ENCODE measurements at regions not wholly inside any gene's neighbourhood (a gene's known extent, or its start where the extent isn't known, plus 50 kb on each side); places are given as distances from the start of the nearest gene placed in this dataset.
A peak's percentile ranks its signal among the peaks of the same experiment; 100 is the strongest.

DNA sequence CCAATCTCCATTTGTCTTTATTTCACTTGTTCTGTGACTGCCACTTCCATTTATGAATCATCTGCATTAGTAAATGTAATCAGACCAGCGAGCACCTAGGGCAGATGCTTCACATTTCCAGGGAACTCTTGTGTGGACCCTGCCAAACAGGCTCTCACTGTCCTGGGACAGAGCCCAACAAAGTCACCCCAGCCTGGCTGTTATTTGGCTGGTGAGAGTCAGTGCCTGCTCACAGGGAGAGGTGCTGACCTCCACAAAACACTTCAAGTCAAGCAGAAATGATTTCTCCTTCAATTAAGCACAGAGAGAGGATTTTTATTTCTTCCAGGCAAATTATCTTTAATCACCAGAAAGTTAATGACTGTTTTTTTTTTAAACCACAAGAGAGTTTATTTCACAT, 568.0 kb downstream of the MTRR start:
- Histone ChIP-seq H3K27me3 (replicated peaks) (no peaks in the 10 kb centered on the region), H3K9me3 (replicated peaks) (no peaks in the 10 kb centered on the region), H3K36me3 (no peaks in the 10 kb centered on the region), H3K27ac (no peak overlapping the region), H3K4me1 (replicated peaks) (no peaks in the 10 kb centered on the region), H3K4me3 (no peak overlapping the region)
- no peak for DNase-seq (ENCODE audit: low read depth in 1 of 2, low spot score in 2 of 2)

DNA sequence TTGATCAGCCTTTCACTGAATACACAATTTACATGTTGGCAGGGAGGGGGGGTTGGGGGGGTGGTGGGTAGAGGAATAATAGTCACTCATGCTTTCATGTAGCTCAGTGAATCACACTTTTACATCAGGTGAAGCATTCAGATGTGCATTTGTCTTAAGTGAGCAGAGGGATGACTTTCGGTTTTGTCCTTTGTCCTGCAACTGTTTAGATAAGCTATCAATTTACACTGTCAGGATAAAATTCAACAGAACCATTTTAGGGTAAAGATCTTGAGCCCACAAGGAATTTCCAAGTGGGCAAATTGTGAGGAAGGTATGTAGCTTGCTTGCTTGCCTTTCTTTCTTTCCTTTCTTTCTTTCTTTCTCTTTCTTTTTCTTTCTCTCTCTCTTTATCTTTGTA, 576.2 kb downstream of the MTRR start:
- Histone ChIP-seq H3K27ac (no peak overlapping the region), H3K9me3 (replicated peaks) (peaks cover 3% of the 10 kb centered on the region), H3K4me1 (replicated peaks) (no peaks in the 10 kb centered on the region), H3K36me3 (no peaks in the 10 kb centered on the region), H3K27me3 (replicated peaks) (no peaks in the 10 kb centered on the region), H3K4me3 (no peak overlapping the region)
- no peak for DNase-seq (ENCODE audit: low read depth in 1 of 2, low spot score in 2 of 2)

DNA sequence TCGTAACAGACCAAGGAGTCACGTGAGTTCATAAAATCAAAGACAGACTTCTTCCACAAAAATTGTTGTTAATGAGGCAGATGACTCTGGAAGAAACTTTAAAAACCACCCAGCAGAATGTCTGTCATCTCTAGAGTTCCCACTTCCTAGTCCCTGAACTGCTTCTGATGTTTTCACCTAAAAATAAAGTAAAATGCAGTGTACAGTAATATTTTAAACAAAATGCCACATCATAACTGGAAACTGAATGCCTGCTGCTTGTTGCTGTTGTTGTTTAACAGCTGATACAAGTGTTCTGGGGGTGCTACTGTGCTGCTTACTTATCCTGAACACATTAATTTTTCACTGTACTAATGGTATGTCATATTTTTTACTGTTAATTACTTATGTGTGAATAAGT, 577.2 kb downstream of the MTRR start:
- H3K36me3 ChIP-seq = no peaks in the 10 kb centered on the region
- H3K27me3 ChIP-seq (replicated peaks) = no peaks in the 10 kb centered on the region
- no peak overlapping the region for H3K27ac ChIP-seq
- peaks cover 3% of the 10 kb centered on the region for H3K9me3 ChIP-seq (replicated peaks)
- DNase-seq (ENCODE audit: low read depth in 1 of 2, low spot score in 2 of 2) = no peak
- H3K4me3 ChIP-seq = no peak overlapping the region
- H3K4me1 ChIP-seq (replicated peaks) = no peaks in the 10 kb centered on the region

DNA sequence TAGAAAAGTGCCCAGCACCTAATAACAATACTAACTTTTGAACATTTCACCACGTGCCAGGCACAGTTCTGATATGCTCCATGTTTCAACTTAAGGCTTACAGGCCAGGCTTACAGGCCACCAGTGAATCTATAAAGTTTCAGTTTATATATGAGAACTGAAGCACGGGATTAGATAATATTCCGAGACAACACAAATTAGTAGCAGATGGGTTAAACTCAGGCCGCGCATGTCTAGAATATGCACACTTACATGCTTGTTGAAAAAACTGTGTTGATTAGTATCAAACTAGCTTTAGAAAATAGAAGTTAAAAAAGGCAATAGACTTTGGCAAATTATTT, 587.9 kb downstream of the MTRR start:
- Histone ChIP-seq H3K4me3 (peak overlapping the region; percentile 81; the same call in 1 of the 2 replicates), H3K36me3 (peaks cover 7% of the 10 kb centered on the region; the same call in 1 of the 2 replicates), H3K4me1 (replicated peaks) (peaks cover 6% of the 10 kb centered on the region), H3K27ac (peak overlapping the region; percentile 67), H3K9me3 (replicated peaks) (no peaks in the 10 kb centered on the region), H3K27me3 (replicated peaks) (no peaks in the 10 kb centered on the region)
- DNase-seq (ENCODE audit: low read depth in 1 of 2, low spot score in 2 of 2) = no peak

DNA sequence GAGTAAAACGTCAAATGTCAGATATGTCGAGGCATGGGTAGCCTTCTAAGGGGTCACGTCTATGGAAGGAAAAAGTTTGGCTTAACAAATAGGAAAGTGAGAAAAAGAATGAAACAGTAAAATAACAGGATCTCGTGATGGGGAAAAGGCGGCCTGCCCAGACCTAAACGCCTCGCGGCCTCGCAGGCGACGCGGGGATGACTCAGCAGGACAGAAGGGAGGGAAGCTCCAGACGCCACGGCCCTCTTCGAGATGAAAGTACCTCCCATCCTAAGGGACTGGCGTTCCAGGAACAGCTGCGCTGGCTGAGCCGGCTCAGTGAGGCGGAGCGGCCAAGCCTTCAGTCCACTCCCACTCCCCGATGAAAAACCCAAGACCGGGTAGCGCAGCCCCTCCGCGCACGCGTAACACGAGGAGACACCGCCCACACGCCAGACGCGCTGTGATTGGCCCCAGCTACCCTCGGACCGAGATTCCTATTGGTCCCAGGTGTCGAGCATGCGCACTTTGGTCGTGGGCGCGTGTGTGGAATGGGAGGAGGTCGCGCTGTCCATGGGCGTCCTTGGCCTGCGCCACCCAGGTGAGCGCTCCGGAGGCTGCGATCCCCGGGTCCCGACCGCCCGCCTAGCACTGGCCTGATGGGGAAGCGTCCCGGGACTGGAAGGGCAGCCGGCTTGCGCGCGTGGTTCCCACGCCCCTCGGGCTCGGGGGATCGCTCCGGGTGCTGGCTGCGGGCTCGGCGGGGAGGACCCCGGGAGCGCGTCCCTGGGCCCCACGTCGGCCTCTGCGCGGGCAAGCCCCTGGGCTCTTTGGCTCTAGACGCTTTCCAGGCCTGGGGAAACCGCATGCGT, 588.5 kb downstream of the MTRR start:
- Histone ChIP-seq H3K27ac (peak overlapping the region; percentile 67), H3K27me3 (replicated peaks) (no peaks in the 10 kb centered on the region), H3K36me3 (peaks cover 7% of the 10 kb centered on the region; the same call in 1 of the 2 replicates), H3K9me3 (replicated peaks) (no peaks in the 10 kb centered on the region), H3K4me1 (replicated peaks) (peaks cover 6% of the 10 kb centered on the region), H3K4me3 (peak overlapping the region; percentile 81)
- peak; percentile 89 to 93 for DNase-seq (ENCODE audit: low read depth in 1 of 2, low spot score in 2 of 2)

DNA sequence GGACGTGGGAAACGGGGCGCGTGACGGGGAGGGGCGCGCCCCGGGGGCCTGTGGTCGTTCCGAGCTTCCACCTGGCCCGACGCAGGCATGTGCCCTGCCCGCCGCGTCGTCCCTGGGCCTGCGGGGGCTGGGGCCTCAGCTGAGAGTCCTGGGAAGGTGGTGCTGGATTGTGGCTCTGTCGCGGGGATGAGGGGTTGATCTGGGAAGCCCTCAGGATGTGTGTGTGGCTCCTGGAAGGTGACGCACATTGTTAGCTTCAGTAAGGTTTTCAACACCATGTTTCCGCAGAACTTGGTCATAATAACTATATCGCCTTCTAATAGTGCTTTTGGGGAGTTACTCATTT, 589.1 kb downstream of the MTRR start:
- H3K27ac ChIP-seq = peak overlapping the region; percentile 49
- H3K36me3 ChIP-seq = peaks cover 7% of the 10 kb centered on the region; the same call in 1 of the 2 replicates
- DNase-seq (ENCODE audit: low read depth in 1 of 2, low spot score in 2 of 2) = peak in 1 of 2 experiments; percentile 5

DNA sequence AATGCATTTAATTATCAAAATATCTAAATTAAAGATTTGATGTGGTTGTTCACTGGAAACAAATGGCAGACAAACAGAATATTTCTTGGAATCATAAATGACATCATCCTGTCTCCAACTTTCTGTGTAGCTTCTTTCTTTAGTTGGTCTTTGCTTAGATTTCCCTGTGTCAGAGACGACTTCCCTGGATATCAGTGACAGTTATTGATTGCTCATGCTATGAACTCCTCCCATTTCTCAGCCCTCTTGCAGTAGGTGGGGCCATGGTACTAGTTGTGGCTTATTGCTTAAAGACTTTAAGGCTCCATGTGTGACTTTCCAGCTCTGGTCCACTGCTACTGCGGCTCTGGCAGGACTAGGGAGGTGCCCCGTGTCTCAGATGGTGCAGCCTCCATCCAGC, 592.6 kb downstream of the MTRR start:
- Histone ChIP-seq H3K27me3 (replicated peaks) (no peaks in the 10 kb centered on the region), H3K9me3 (replicated peaks) (no peaks in the 10 kb centered on the region), H3K4me3 (no peak overlapping the region), H3K36me3 (peaks cover 7% of the 10 kb centered on the region; the same call in 1 of the 2 replicates), H3K27ac (no peak overlapping the region), H3K4me1 (replicated peaks) (peaks cover 6% of the 10 kb centered on the region)
- DNase-seq (ENCODE audit: low read depth in 1 of 2, low spot score in 2 of 2) = no peak

More for the DNA sequence above, 589.1 kb downstream of the MTRR start:
- Histone ChIP-seq H3K4me1 (replicated peaks) (peaks cover 6% of the 10 kb centered on the region), H3K27me3 (replicated peaks) (no peaks in the 10 kb centered on the region), H3K4me3 (peak overlapping the region; percentile 81), H3K9me3 (replicated peaks) (no peaks in the 10 kb centered on the region)

DNA sequence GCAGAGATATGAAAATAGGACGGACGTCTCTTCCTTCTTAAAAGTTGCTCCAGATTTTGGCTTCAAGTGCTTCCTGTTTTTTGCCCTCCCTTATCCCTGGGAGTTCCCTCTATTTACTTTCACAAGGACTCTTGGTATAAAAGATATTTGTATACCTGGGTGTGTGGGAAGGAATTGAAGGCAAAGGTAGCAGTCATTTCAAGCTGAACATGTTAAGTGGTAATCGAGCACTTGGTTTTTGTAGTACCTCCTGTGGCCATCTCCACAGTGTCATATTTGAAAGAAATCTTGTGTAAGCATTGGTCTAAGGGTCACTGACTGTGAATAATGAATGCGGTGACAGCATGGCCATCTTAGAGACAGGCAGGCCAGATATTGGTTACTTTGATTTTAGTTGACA, 593.6 kb downstream of the MTRR start:
- Histone ChIP-seq H3K9me3 (replicated peaks) (no peaks in the 10 kb centered on the region), H3K36me3 (peaks cover 6% of the 10 kb centered on the region; the same call in 1 of the 2 replicates), H3K4me3 (no peak overlapping the region), H3K27me3 (replicated peaks) (no peaks in the 10 kb centered on the region), H3K27ac (no peak overlapping the region), H3K4me1 (replicated peaks) (no peaks in the 10 kb centered on the region)
- DNase-seq (ENCODE audit: low read depth in 1 of 2, low spot score in 2 of 2) = no peak

DNA sequence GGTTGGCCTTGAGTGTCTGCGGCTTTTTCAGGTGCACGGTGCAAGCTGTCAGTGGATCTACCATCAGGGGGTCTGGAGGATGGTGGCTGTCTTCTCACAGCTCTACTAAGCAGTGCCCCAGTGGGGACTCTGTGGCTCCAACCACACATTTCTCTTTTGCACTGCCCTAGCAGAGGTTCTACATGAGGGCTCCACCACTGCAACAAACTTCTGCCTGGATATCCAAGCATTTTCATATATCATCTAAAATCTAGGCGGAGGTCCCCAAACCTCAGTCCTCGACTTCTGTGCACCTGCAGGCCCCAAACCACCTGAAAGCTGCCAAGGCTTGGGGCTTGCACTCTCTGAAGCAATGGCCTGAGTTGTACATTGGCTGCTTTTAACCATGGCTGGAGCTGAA, 601.5 kb downstream of the MTRR start:
- no peak overlapping the region for H3K27ac ChIP-seq
- H3K9me3 ChIP-seq (replicated peaks) = peaks cover 5% of the 10 kb centered on the region
- H3K36me3 ChIP-seq = no peaks in the 10 kb centered on the region
- H3K4me1 ChIP-seq (replicated peaks) = no peaks in the 10 kb centered on the region
- H3K27me3 ChIP-seq (replicated peaks) = no peaks in the 10 kb centered on the region
- no peak for DNase-seq (ENCODE audit: low read depth in 1 of 2, low spot score in 2 of 2)
- H3K4me3 ChIP-seq = no peak overlapping the region

DNA sequence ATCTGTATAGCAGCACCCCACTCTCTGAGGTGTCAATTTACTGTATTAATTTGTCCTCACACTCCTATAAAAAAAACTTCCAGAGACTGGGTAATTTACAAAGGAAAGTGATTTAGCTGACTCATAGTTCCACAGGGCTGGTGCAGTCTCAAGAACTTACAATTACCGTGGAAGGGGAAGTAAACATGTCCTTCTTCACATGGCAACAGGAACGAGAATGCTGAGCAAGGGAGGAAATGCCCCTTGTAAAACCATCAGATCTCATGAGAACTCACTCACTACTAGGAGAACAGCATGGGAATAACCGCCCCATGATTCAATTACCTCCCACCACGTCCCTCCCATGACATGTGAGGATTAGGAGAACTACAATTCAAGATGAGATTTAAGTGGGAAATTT, 602.6 kb downstream of the MTRR start:
- H3K4me1 ChIP-seq (replicated peaks) = no peaks in the 10 kb centered on the region
- H3K9me3 ChIP-seq (replicated peaks) = peaks cover 5% of the 10 kb centered on the region
- no peaks in the 10 kb centered on the region for H3K36me3 ChIP-seq
- DNase-seq (ENCODE audit: low read depth in 1 of 2, low spot score in 2 of 2) = no peak
- no peaks in the 10 kb centered on the region for H3K27me3 ChIP-seq (replicated peaks)
- no peak overlapping the region for H3K4me3 ChIP-seq
- H3K27ac ChIP-seq = no peak overlapping the region

DNA sequence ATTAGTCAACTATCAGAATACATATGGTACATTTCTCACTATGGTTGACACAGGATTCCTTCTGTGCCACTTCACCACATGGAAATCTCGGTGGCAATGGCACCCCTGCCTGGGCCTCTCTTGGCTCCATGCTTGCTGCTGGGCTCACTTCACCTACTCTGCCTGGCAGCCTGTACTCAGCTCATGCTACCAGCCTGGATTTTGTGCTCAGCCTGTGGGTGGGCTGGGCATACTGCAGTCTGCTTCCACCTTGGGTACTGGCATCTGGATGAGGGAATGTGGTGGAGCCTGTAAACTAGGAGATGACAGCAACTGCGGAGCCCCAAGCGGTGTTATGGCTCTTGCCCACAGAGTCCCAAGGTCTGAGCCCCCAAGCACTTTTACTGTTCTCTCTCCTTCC, 604.1 kb downstream of the MTRR start:
- no peaks in the 10 kb centered on the region for H3K27me3 ChIP-seq (replicated peaks)
- peaks cover 5% of the 10 kb centered on the region for H3K9me3 ChIP-seq (replicated peaks)
- no peak overlapping the region for H3K27ac ChIP-seq
- H3K4me1 ChIP-seq (replicated peaks) = no peaks in the 10 kb centered on the region
- no peak overlapping the region for H3K4me3 ChIP-seq
- DNase-seq (ENCODE audit: low read depth in 1 of 2, low spot score in 2 of 2) = no peak
- no peaks in the 10 kb centered on the region for H3K36me3 ChIP-seq

DNA sequence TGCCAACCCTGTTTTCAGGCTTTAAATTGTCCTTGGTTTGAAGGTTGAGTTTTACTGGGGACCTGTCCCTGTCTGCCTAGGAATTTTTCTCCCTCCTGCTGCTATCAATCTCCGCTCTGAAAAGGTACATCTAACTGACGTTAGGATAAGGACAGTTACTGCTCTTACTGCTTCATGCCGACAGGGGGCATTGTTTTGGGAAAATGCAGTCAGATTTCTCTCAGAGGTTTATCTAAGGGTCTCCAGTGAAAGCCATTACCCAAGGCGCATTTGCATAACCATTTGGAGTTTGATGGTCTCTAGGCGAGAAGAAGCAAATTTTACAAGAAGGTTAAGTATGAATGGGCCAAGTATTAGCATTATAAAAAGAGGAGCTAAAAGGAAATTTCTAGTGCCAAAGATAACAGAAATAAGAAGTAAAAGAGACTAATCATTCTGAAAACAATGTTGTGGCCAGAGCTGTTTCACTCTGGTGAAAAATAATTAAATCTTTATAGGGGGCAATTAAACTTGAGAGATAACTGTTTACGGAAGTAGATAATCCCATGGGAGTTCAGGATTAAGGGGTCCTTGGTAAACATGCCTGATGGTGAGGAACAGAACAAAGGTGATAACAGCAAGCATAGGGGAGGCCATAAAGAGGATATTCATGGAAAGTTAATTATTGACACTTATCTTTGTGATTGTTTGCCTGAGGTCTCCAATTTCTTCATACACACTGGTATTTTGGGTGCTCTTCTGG, 605.0 kb downstream of the MTRR start:
- Histone ChIP-seq H3K4me3 (no peak overlapping the region), H3K36me3 (no peaks in the 10 kb centered on the region), H3K27me3 (replicated peaks) (no peaks in the 10 kb centered on the region), H3K27ac (no peak overlapping the region), H3K4me1 (replicated peaks) (no peaks in the 10 kb centered on the region), H3K9me3 (replicated peaks) (peaks cover 5% of the 10 kb centered on the region)
- DNase-seq (ENCODE audit: low read depth in 1 of 2, low spot score in 2 of 2) = no peak

DNA sequence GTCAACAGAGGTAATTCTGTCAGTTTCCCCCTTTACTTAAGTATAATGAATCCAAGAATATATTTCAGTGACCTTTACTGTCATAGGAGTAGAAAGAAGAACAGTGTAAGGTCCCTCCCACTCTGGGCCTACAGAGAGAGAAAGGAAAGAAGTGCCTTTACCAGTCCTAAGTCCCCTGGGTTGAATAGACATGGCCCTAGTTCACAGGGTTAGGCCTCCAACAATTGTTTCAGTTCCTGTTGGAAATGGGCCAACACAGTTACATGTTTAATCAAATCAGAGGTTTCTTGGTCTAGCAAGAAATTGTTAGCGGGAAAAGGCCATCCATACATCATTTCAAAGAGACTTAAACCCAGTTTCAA, 605.6 kb downstream of the MTRR start:
- Histone ChIP-seq H3K4me1 (replicated peaks) (no peaks in the 10 kb centered on the region), H3K27ac (no peak overlapping the region), H3K4me3 (no peak overlapping the region), H3K27me3 (replicated peaks) (no peaks in the 10 kb centered on the region), H3K9me3 (replicated peaks) (peaks cover 5% of the 10 kb centered on the region), H3K36me3 (no peaks in the 10 kb centered on the region)
- DNase-seq (ENCODE audit: low read depth in 1 of 2, low spot score in 2 of 2) = no peak

DNA sequence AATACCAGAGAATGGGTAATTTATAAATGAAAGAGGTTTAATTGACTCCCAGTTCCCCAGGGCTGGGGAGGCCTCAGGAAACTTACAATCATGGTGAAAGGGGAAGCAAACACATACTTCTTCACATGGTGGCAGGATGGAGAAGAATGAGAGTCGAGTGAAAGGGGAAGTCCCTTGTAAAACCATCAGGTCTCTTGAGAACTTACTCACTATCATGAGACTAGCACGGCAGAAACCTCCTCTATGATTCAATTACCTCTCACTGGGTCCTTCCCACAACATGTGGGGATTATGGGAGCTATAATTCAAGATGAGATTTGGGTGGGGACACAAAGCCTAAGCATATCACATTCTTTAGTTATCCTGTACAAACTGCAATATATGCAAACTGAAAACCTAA, 609.4 kb downstream of the MTRR start:
- Histone ChIP-seq H3K36me3 (no peaks in the 10 kb centered on the region), H3K4me1 (replicated peaks) (no peaks in the 10 kb centered on the region), H3K4me3 (no peak overlapping the region), H3K27me3 (replicated peaks) (no peaks in the 10 kb centered on the region), H3K9me3 (replicated peaks) (no peaks in the 10 kb centered on the region), H3K27ac (no peak overlapping the region)
- no peak for DNase-seq (ENCODE audit: low read depth in 1 of 2, low spot score in 2 of 2)
